IMR-90 (cell line): ENCODE measurements at regions not wholly inside any gene's neighbourhood (a gene's known extent, or its start where the extent isn't known, plus 50 kb on each side); places are given as distances from the start of the nearest gene placed in this dataset.

Source experiments
- ATAC-seq: fragments of 200-7000 bp; cut with Tn5 transposase; 2 replicates; pipeline ENCODE4 v1.9.1; 2020; ENCODE audit warnings: low read depth, mild to moderate bottlenecking, moderate library complexity
- BruUV-seq: library from RNA; stranded (reverse); fragments of 400-500 nt; replicated peaks from 2 replicates; lab custom pipeline; 2021; lab: Mats Ljungman, UMichigan
- CTCF ChIA-PET: fragments of 300-600 bp; formaldehyde crosslinking; extraction: SDS; loops from one replicate; lab custom pipeline; 2021; ENCODE audit warnings: antibody characterized with exemption; lab: Yijun Ruan, JAX
- POLR2A ChIA-PET: fragments of 300-600 bp; sonication (Branson Sonifier 250); formaldehyde crosslinking; loops from one replicate; lab custom pipeline; 2022; ENCODE audit warnings: antibody characterized with exemption; ENCODE audit not compliant: unreplicated experiment; lab: Charles Lee
- DNase-seq: peaks from one replicate; pipeline ENCODE4 v3.0.0; 2013
- H2AFZ ChIP-seq: replicated peaks from 2 replicates; pipeline ENCODE3; 2013; ENCODE audit warnings: low read length, mild to moderate bottlenecking; ENCODE audit not compliant: poor library complexity
- H2AK5ac ChIP-seq: 2 replicates; pipeline ENCODE4 v1.6.1; 2013; ENCODE audit warnings: low read depth, low read length, inconsistent platforms
- H2AK9ac ChIP-seq: replicated peaks from 2 replicates; pipeline ENCODE3; 2013; ENCODE audit warnings: mild to moderate bottlenecking, low read depth, low read length, moderate library complexity; ENCODE audit not compliant: poor library complexity
- H2BK120ac ChIP-seq: 2 replicates; pipeline ENCODE4 v1.6.1; 2013; ENCODE audit warnings: low read depth, low read length, inconsistent platforms
- H2BK15ac ChIP-seq: 3 replicates; pipeline ENCODE4 v1.6.1; 2013; ENCODE audit warnings: low read depth, low read length, inconsistent platforms
- H2BK20ac ChIP-seq: 2 replicates; pipeline ENCODE4 v1.6.1; 2013; ENCODE audit warnings: low read depth, mild to moderate bottlenecking, inconsistent platforms, low read length, moderate library complexity
- H2BK5ac ChIP-seq: 2 replicates; pipeline ENCODE4 v1.6.1; 2013; ENCODE audit warnings: mild to moderate bottlenecking, low read depth, low read length, inconsistent platforms; ENCODE audit not compliant: poor library complexity, severe bottlenecking
- H3K14ac ChIP-seq: replicated peaks from 2 replicates; pipeline ENCODE4 v1.6.1; 2013; ENCODE audit warnings: low read depth, low read length, inconsistent platforms
- H3K18ac ChIP-seq: 2 replicates; pipeline ENCODE4 v1.6.1; 2013; ENCODE audit warnings: low read depth, low read length, control low read depth
- H3K23ac ChIP-seq: 2 replicates; pipeline ENCODE4 v1.6.1; 2013; ENCODE audit warnings: low read depth, low read length, inconsistent platforms
- H3K27ac ChIP-seq: 2 replicates; pipeline ENCODE4 v1.5.1; 2013; ENCODE audit warnings: mild to moderate bottlenecking, control low read depth, low read length; ENCODE audit not compliant: insufficient read depth
- H3K27me3 ChIP-seq: 2 replicates; pipeline ENCODE4 v1.6.1; 2013; ENCODE audit warnings: low read length; ENCODE audit not compliant: control insufficient read depth, insufficient read depth
- H3K36me3 ChIP-seq: 2 replicates; pipeline ENCODE4 v1.6.1; 2013; ENCODE audit warnings: low read length, mixed read lengths; ENCODE audit not compliant: control insufficient read depth, insufficient read depth
- H3K4ac ChIP-seq: 2 replicates; pipeline ENCODE4 v1.6.1; 2013; ENCODE audit warnings: low read depth, low read length, inconsistent platforms
- H3K4me1 ChIP-seq: 2 replicates; pipeline ENCODE4 v1.6.1; 2013; ENCODE audit warnings: low read length, mixed read lengths; ENCODE audit not compliant: control insufficient read depth, insufficient read depth
- H3K4me2 ChIP-seq: 2 replicates; pipeline ENCODE4 v1.6.1; 2013; ENCODE audit warnings: low read depth, mild to moderate bottlenecking, control low read depth, low read length, moderate library complexity
- H3K4me3 ChIP-seq: 2 replicates; pipeline ENCODE4 v1.5.1; 2013; ENCODE audit warnings: low read depth, mild to moderate bottlenecking, control low read depth, low read length, moderate library complexity; ENCODE audit not compliant: insufficient read depth
- H3K56ac ChIP-seq: 2 replicates; pipeline ENCODE4 v1.6.1; 2013; ENCODE audit warnings: low read length, inconsistent platforms; ENCODE audit not compliant: insufficient read depth; ENCODE audit errors: extremely low read depth
- H3K79me1 ChIP-seq, 2 experiments: 2 replicates each; pipeline ENCODE4 v1.6.1; 2013; ENCODE audit warnings: low read length in 2 of 2, inconsistent platforms in 1 of 2, low read depth in 1 of 2
- H3K9ac ChIP-seq: 2 replicates; pipeline ENCODE4 v1.6.1; 2013; ENCODE audit warnings: low read depth, low read length, control low read depth
- H3K9me1 ChIP-seq: 2 replicates; pipeline ENCODE4 v1.6.1; 2013; ENCODE audit warnings: low read length, inconsistent platforms; ENCODE audit not compliant: insufficient read depth
- H3K9me3 ChIP-seq: 2 replicates; pipeline ENCODE4 v1.6.1; 2013; ENCODE audit warnings: low read length; ENCODE audit not compliant: control insufficient read depth, insufficient read depth
- H4K20me1 ChIP-seq: 2 replicates; pipeline ENCODE4 v1.6.1; 2013; ENCODE audit warnings: low read length, inconsistent platforms; ENCODE audit not compliant: insufficient read depth
- H4K5ac ChIP-seq: 2 replicates; pipeline ENCODE4 v1.6.1; 2013; ENCODE audit warnings: mild to moderate bottlenecking, low read depth, low read length, control low read depth
- H4K8ac ChIP-seq, 2 experiments: 2 replicates each; pipeline ENCODE4 v1.6.1; 2013; ENCODE audit warnings: low read depth in 2 of 2, low read length in 2 of 2, control low read depth in 1 of 2, inconsistent platforms in 1 of 2
- H4K91ac ChIP-seq: 2 replicates; pipeline ENCODE4 v1.6.1; 2013; ENCODE audit warnings: low read depth, low read length, inconsistent platforms; ENCODE audit not compliant: insufficient read depth
- BHLHE40 ChIP-seq: fragments of 150-350 bp; IDR thresholded peaks from 2 replicates; pipeline ENCODE4 v1.6.1; 2016; ENCODE audit warnings: mild to moderate bottlenecking, low read depth, low read length
- CEBPB ChIP-seq: IDR thresholded peaks from 2 replicates; pipeline ENCODE4 v1.6.1; 2012; ENCODE audit warnings: low read depth, low read length, improper control_type of control experiment
- CTCF ChIP-seq: conservative IDR thresholded peaks from 2 replicates; pipeline ENCODE4 v1.5.1; 2012; ENCODE audit warnings: mild to moderate bottlenecking, low read depth, low read length, improper control_type of control experiment
- ELK1 ChIP-seq: fragments of 150-350 bp; IDR thresholded peaks from 2 replicates; pipeline ENCODE4 v1.6.1; 2016; ENCODE audit warnings: low read depth, mild to moderate bottlenecking, low read length, moderate library complexity, borderline replicate concordance
- MAFK ChIP-seq: IDR thresholded peaks from 2 replicates; pipeline ENCODE4 v1.6.1; 2012; ENCODE audit warnings: low read depth, low read length, improper control_type of control experiment
- MAZ ChIP-seq: IDR thresholded peaks from 2 replicates; pipeline ENCODE4 v1.6.1; 2012; ENCODE audit warnings: low read depth, mild to moderate bottlenecking, low read length, improper control_type of control experiment, moderate library complexity, borderline replicate concordance
- MXI1 ChIP-seq: IDR thresholded peaks from 2 replicates; pipeline ENCODE4 v1.6.1; 2012; ENCODE audit warnings: low read depth, mild to moderate bottlenecking, low read length, moderate library complexity, borderline replicate concordance
- NFE2L2 ChIP-seq: fragments of 150-350 bp; IDR thresholded peaks from 2 replicates; pipeline ENCODE4 v1.6.1; 2016; ENCODE audit warnings: low read depth, mild to moderate bottlenecking, low read length
- RFX5 ChIP-seq: IDR thresholded peaks from 2 replicates; pipeline ENCODE4 v1.8.0; 2012; ENCODE audit warnings: low read depth, mild to moderate bottlenecking, low read length, moderate library complexity
- SMC3 ChIP-seq: fragments of 150-350 bp; IDR thresholded peaks from 2 replicates; pipeline ENCODE4 v1.6.1; 2016; ENCODE audit warnings: low read depth, mild to moderate bottlenecking, antibody characterized with exemption, low read length, moderate library complexity
- USF2 ChIP-seq: fragments of 150-350 bp; IDR thresholded peaks from 2 replicates; pipeline ENCODE4 v1.6.1; 2017; ENCODE audit warnings: mild to moderate bottlenecking, antibody characterized with exemption, low read length, low read depth
- WGBS, 2 experiments: methylation state at CpG; one replicate each; pipeline versions ENCODE4 v1.1.5 to v1.1.7; 2013; ENCODE audit warnings: missing lambda C conversion rate in 2 of 2; ENCODE audit not compliant: insufficient read length in 1 of 2; ENCODE audit errors: extremely low coverage in 2 of 2; 5-methylcytosine and 5-hydroxymethylcytosine counted together
- dilution Hi-C: fragments of 300-500 bp; cut with HindIII; formaldehyde crosslinking; loops from one replicate; pipeline ENCODE4 v1.14.3; 2018; ENCODE audit warnings: low sequenced_read_pairs; ENCODE audit not compliant: unreplicated experiment
- in situ Hi-C: fragments of 300-500 bp; cut with MboI; formaldehyde crosslinking; loops from 3 replicates; pipeline ENCODE4 v1.14.3; 2019; ENCODE audit warnings: low sequenced_read_pairs, inconsistent platforms, mixed read lengths
- intact Hi-C: fragments of 100-400 bp; cut with micrococcal nuclease; formaldehyde crosslinking; loops from 2 replicates; pipeline ENCODE4 v1.10.0; 2022

GRCh38 chr21:35587841-35588380 is 472.4 kb downstream of the SETD4 start:
- no peak overlapping the region for H3K18ac ChIP-seq
- no peaks in the 10 kb centered on the region for H3K27me3 ChIP-seq
- H2AFZ ChIP-seq = no peak overlapping the region
- in situ Hi-C loops (no loop called here), intact Hi-C loops (no loop called here), dilution Hi-C loops (no loop called here)
- no peak overlapping the region for H2BK15ac ChIP-seq
- H3K4me1 ChIP-seq = peaks cover 6% of the 10 kb centered on the region
- H3K27ac ChIP-seq = no peak overlapping the region
- ChIA-PET CTCF (no interaction called here), POLR2A (no interaction called here)
- H4K5ac ChIP-seq = no peak overlapping the region
- TF ChIP-seq RFX5 = no peak
- no peak for TF ChIP-seq USF2
- no peak for TF ChIP-seq ELK1
- TF ChIP-seq MAFK = no peak
- no peak for TF ChIP-seq CTCF
- TF ChIP-seq BHLHE40 = no peak
- no peak for TF ChIP-seq CEBPB
- TF ChIP-seq SMC3 = no peak
- no peak for TF ChIP-seq MAZ
- TF ChIP-seq MXI1 = no peak
- no peak for TF ChIP-seq NFE2L2
- H3K79me1 ChIP-seq = no peaks in the 10 kb centered on the region
- BruUV-seq = no TSS peak
- H3K4ac ChIP-seq = no peak overlapping the region
- H2AK9ac ChIP-seq = no peak overlapping the region
- H3K9me1 ChIP-seq = peaks cover 3% of the 10 kb centered on the region; the same call in 1 of the 2 replicates
- no peaks in the 10 kb centered on the region for H3K36me3 ChIP-seq
- H3K14ac ChIP-seq = no peak overlapping the region
- no peak overlapping the region for H3K56ac ChIP-seq
- no peaks in the 10 kb centered on the region for H3K9me3 ChIP-seq
- no peak overlapping the region for H3K4me2 ChIP-seq
- H2AK5ac ChIP-seq = no peak overlapping the region
- no peaks in the 10 kb centered on the region for H4K20me1 ChIP-seq
- no peak for ATAC-seq
- H3K23ac ChIP-seq = no peak overlapping the region
- H3K4me3 ChIP-seq = no peak overlapping the region
- H4K91ac ChIP-seq = no peak overlapping the region
- DNase-seq = no peak
- WGBS, 2 experiments = 100% methylated on average over 1 of the region's 8 CpGs; no CpG with 5 or more reads in 1 of the 2 experiments
- no peak overlapping the region for H2BK5ac ChIP-seq
- H2BK20ac ChIP-seq = no peak overlapping the region
- H3K9ac ChIP-seq = no peak overlapping the region
- H2BK120ac ChIP-seq = no peak overlapping the region
- H4K8ac ChIP-seq = no peak overlapping the region
